SH-SY5Y (cell line): ENCODE measurements at regions not wholly inside any gene's neighbourhood (a gene's known extent, or its start where the extent isn't known, plus 50 kb on each side); places are given as distances from the start of the nearest gene placed in this dataset.

ENCODE experiments used
- GATA2 ChIP-seq: IDR thresholded peaks from 2 replicates; pipeline ENCODE4 v1.6.1; 2011; ENCODE audit warnings: mild to moderate bottlenecking, low read depth, low read length
- GATA3 ChIP-seq: IDR thresholded peaks from 2 replicates; pipeline ENCODE4 v1.6.1; 2011; ENCODE audit warnings: low read depth, mild to moderate bottlenecking, low read length, moderate library complexity

DNA sequence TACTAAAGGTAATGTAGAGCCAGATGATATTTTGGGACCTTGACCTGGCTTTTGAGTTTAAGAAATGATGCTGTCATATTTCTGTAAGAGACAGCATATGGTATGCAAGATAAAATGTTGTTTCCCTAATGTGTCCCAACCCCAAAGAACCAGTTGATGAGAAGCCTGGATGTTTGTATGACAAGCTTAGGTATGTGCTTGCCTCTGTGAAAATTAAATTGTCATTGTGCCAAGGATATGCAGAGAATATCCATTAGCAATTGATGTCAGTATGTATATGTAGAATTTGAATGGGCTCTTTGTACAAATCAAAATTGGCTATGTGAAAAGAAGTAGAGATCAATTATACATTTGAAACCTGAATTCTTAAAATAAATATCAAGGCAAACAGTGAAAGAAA is 650.8 kb upstream of the EYS start:
- TF ChIP-seq GATA2 (no peak), GATA3 (no peak)
